ENCODE measurements at regions not wholly inside any gene's neighbourhood (a gene's known extent, or its start where the extent isn't known, plus 50 kb on each side); places are given as distances from the start of the nearest gene placed in this dataset.

GRCh38 chr1:10897981-10898728 is 101.7 kb upstream of the CASZ1 start:
- no peak for DNase-seq

- no peak for DNase-seq
Observed at GRCh38 chr1:10898921-10899320, 102.5 kb upstream of the CASZ1 start.

- no peak for DNase-seq
Observed at GRCh38 chr1:10899490-10900250, 103.2 kb upstream of the CASZ1 start.

- no peak for DNase-seq
Observed at GRCh38 chr1:10900251-10900651, 103.8 kb upstream of the CASZ1 start.

- DNase-seq, result no peak
Observed at GRCh38 chr1:10900691-10901090, 104.2 kb upstream of the CASZ1 start.

GRCh38 chr1:10901091-10901890 is 104.8 kb upstream of the CASZ1 start:
- no peak for DNase-seq

GRCh38 chr1:10901891-10902805 is 105.7 kb upstream of the CASZ1 start:
- DNase-seq, result no peak

GRCh38 chr1:10903421-10903820 is 107.0 kb upstream of the CASZ1 start:
- no peak for DNase-seq

- DNase-seq, result no peak
Observed at GRCh38 chr1:10903821-10904220, 107.4 kb upstream of the CASZ1 start.

GRCh38 chr1:10904396-10905358 is 107.8 kb upstream of the TARDBP start:
- DNase-seq, result no peak

- DNase-seq, result no peak
Observed at GRCh38 chr1:10905841-10906655, 106.4 kb upstream of the TARDBP start.

- DNase-seq, result no peak
Observed at GRCh38 chr1:10906866-10907519, 105.5 kb upstream of the TARDBP start.

- no peak for DNase-seq
Observed at GRCh38 chr1:10908266-10908665, 104.2 kb upstream of the TARDBP start.

GRCh38 chr1:10909697-10910680 is 102.5 kb upstream of the TARDBP start:
- DNase-seq, result peak; percentile 69

GRCh38 chr1:10910681-10911489 is 101.6 kb upstream of the TARDBP start:
- no peak for DNase-seq

GRCh38 chr1:10911490-10912166 is 100.8 kb upstream of the TARDBP start:
- DNase-seq, result no peak

GRCh38 chr1:10912441-10912840 is 100.0 kb upstream of the TARDBP start:
- DNase-seq, result no peak
